ENCODE measurements at regions not wholly inside any gene's neighbourhood (a gene's known extent, or its start where the extent isn't known, plus 50 kb on each side); places are given as distances from the start of the nearest gene placed in this dataset.

DNA sequence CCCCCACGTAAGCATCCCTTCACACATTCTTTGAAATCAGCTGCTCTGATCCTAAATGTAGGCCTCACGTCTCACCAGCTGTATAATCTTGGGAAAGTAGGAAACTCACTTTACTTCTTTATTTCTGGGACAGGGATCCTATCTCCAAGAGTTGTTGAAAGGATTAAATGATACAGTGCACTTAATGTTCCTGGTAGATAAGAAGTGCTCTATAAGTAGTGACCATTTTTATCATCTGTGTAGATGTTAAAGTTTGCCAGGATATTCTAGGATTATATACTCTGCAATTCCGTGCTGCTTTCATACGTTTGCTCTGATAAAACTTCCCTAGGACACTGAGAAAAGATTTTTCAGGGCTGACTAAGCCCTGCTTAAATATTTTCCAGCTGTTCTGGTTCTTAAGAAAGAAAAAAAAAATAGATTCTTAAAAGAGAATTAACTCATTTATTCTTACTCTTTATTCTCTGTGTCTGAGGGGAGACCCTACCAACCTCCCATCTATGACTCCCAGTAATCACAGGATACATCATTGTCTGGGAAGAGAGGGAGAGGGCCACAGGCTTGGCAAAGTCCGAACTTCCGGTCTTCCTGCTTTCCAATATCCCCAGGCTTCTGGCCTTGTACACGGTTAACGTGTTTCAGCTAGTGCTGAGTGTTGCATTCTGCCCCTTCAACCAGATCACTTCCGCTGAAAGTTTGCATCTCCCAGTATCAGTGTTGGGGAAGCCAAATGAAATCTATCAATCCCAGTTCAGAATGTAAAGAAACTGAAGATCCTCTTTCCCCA, 269.2 kb downstream of the TRIML1 start:
- intact Hi-C loops (cut with DNase I), result no loop called here
- H3K9me3 ChIP-seq, result no peaks in the 10 kb centered on the region
- H3K27ac ChIP-seq, result no peak overlapping the region
- no peak for FAIRE-seq
- ATAC-seq, result no peak
- whole genome bisulfite sequencing, 2 donors, result 65 to 72% methylated on average over 9 of the region's 9 CpGs
- H3K27me3 ChIP-seq, result no peaks in the 10 kb centered on the region
- DNase-seq, result no peak
- no peak overlapping the region for H3K4me3 ChIP-seq
- TF ChIP-seq, protein P1, sequence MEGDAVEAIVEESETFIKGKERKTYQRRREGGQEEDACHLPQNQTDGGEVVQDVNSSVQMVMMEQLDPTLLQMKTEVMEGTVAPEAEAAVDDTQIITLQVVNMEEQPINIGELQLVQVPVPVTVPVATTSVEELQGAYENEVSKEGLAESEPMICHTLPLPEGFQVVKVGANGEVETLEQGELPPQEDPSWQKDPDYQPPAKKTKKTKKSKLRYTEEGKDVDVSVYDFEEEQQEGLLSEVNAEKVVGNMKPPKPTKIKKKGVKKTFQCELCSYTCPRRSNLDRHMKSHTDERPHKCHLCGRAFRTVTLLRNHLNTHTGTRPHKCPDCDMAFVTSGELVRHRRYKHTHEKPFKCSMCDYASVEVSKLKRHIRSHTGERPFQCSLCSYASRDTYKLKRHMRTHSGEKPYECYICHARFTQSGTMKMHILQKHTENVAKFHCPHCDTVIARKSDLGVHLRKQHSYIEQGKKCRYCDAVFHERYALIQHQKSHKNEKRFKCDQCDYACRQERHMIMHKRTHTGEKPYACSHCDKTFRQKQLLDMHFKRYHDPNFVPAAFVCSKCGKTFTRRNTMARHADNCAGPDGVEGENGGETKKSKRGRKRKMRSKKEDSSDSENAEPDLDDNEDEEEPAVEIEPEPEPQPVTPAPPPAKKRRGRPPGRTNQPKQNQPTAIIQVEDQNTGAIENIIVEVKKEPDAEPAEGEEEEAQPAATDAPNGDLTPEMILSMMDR (IDR thresholded peaks at IDR 0.05), result no peak
- no peaks in the 10 kb centered on the region for H3K4me1 ChIP-seq
- no peaks in the 10 kb centered on the region for H3K36me3 ChIP-seq

DNA sequence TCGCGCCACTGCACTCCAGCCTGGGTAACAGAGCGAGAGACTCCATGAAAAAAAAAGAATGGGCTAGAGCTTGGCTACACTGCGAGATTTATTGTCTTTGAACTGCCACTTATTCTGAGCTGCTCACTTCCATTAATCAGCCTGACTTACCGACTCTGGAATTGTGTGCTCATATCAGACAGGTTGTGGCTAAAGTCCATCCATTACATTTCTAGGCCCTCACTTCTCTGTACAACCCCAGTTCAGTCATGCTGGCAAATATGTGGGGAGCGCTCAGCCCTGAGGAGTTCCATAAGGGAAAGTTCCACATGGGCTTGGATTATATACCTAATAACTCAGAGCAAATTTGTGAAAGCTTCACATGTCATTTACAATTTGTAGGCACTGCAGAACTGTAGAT, 270.6 kb downstream of the TRIML1 start:
- Histone ChIP-seq H3K27me3 (no peaks in the 10 kb centered on the region), H3K9me3 (no peaks in the 10 kb centered on the region), H3K4me1 (no peaks in the 10 kb centered on the region), H3K27ac (no peak overlapping the region), H3K36me3 (no peaks in the 10 kb centered on the region), H3K4me3 (no peak overlapping the region)
- DNase-seq (no peak), ATAC-seq (no peak), FAIRE-seq (no peak)
- WGBS, 2 donors, result 75 to 76% methylated on average over 6 of the region's 6 CpGs
- TF ChIP-seq, protein P1 (IDR thresholded peaks at IDR 0.05), result no peak
- intact Hi-C loops (cut with DNase I), result no loop called here

DNA sequence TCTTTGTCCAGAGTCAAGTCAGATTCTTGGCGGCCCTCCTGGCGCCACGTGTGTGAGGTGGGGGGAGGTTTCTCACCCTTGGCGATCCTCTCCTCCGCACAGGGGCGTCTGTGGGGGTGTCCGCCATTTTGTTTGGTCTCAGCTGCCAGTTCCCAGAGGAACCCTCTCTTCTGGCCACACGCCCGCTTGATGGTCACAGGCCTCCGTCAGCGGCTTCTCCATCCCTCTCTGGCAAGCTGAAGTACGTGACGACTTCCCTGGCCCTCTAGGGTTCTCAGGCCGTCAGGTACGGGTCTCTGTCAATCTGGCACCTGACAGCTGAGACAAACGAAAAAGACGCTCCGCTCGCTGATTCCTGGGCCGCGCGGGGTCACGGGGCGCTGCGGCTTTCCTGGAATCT, 272.6 kb downstream of the TRIML1 start:
- Histone ChIP-seq H3K27ac (no peak overlapping the region), H3K9me3 (no peaks in the 10 kb centered on the region), H3K27me3 (no peaks in the 10 kb centered on the region), H3K4me3 (no peak overlapping the region), H3K36me3 (no peaks in the 10 kb centered on the region), H3K4me1 (no peaks in the 10 kb centered on the region)
- FAIRE-seq (no peak), DNase-seq (no peak), ATAC-seq (no peak)
- 72 to 87% methylated on average over 25 of the region's 25 CpGs for WGBS, 2 donors
- TF ChIP-seq, protein P1 (IDR thresholded peaks at IDR 0.05), result no peak
- intact Hi-C loops (cut with DNase I), result no loop called here

DNA sequence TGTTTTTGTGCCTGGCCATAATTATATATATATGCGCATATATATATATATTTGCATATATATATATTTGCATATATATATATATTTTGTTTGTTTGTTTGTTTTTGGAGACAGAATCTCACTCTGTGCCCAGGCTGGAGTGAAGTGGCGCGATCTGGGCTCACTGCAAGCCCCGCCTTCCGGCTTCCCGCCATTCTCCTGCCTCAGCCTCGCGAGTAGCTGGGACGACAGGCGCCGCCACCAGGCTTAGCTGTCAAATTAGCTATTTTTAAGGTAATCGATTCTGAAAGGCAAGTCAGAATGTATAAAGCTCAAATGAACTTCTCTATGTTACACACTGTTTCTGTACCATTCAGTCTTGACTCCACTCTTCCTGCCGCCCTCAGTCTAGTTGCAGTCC, 273.3 kb downstream of the TRIML1 start:
- Histone ChIP-seq H3K27ac (no peak overlapping the region), H3K27me3 (no peaks in the 10 kb centered on the region), H3K9me3 (no peaks in the 10 kb centered on the region), H3K4me3 (no peak overlapping the region), H3K4me1 (no peaks in the 10 kb centered on the region), H3K36me3 (no peaks in the 10 kb centered on the region)
- ATAC-seq (no peak), DNase-seq (no peak), FAIRE-seq (no peak)
- intact Hi-C loops (cut with DNase I), result no loop called here
- TF ChIP-seq, protein P1 (IDR thresholded peaks at IDR 0.05), result no peak
- WGBS, 2 donors, result 90 to 95% methylated on average over 13 of the region's 13 CpGs

DNA sequence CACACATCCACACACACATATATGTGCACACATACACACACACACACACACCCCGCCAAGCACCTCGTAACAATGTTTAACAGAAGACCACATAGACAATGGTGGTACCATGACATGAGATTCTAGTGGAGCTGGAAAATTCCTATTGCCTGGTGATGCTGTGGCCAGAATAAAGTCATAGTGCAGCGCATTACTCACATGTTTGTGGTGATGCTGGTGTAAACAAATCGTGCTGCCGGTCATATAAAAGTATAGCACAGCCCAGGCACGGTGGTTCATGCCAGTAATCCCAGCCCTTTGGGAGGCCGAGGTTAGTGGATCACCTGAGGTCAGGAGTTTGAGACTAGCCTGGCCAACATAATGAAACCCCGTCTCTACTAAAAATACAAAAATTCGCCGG, 275.2 kb downstream of the TRIML1 start:
- H3K4me1 ChIP-seq, result no peaks in the 10 kb centered on the region

More for the DNA sequence above, 275.2 kb downstream of the TRIML1 start:
- Histone ChIP-seq H3K27me3 (no peaks in the 10 kb centered on the region), H3K9me3 (no peaks in the 10 kb centered on the region), H3K27ac (no peak overlapping the region), H3K36me3 (no peaks in the 10 kb centered on the region), H3K4me3 (no peak overlapping the region)
- no peak for FAIRE-seq
- ATAC-seq, result no peak
- no peak for DNase-seq
- WGBS, 2 donors, result 80 to 90% methylated on average over 10 of the region's 10 CpGs
- TF ChIP-seq, protein P1 (IDR thresholded peaks at IDR 0.05), result no peak
- intact Hi-C loops (cut with DNase I), result no loop called here

Measured in pancreas (tissue), 10 donors.